HepG2 (cell line): ENCODE measurements at regions not wholly inside any gene's neighbourhood (a gene's known extent, or its start where the extent isn't known, plus 50 kb on each side); places are given as distances from the start of the nearest gene placed in this dataset.

Experiments used
- ATAC-seq: fragments of 200-7000 bp; cut with Tn5 transposase; 3 replicates; pipeline ENCODE4 v1.9.1; 2020; ENCODE audit warnings: mild to moderate bottlenecking, moderate library complexity
- BruUV-seq: library from RNA; stranded (reverse); fragments of 400-500 nt; replicated peaks from 2 replicates; lab custom pipeline; 2021; lab: Mats Ljungman, UMichigan
- CTCF ChIA-PET: fragments of 300-600 bp; formaldehyde crosslinking; extraction: SDS; loops from one replicate; lab custom pipeline; 2021; ENCODE audit warnings: low total read pairs, inconsistent platforms, low intra/inter-chr PET ratio; lab: Yijun Ruan, JAX
- POLR2A ChIA-PET: fragments of 350-600 bp; sonication (Branson Sonifier 250); formaldehyde crosslinking; loops from one replicate; lab custom pipeline; 2020; ENCODE audit warnings: antibody characterized with exemption, inconsistent platforms; lab: Yijun Ruan, JAX
- DNase-seq: peaks from one replicate; pipeline ENCODE4 v3.0.0-alpha.2; 2015; ENCODE audit warnings: low spot score
- FAIRE-seq: peaks from 3 replicates; lab custom pipeline; 2011; peaks lifted over from hg19 to GRCh38; lab: Jason Lieb, UNC
- H2AFZ ChIP-seq: one replicate; pipeline ENCODE4 v1.6.1; 2011; ENCODE audit warnings: low read length, inconsistent platforms
- H3K27ac ChIP-seq: fragments of 300-600 bp; 3 replicates; pipeline ENCODE4 v1.8.0; 2011; ENCODE audit warnings: mixed run types, mild to moderate bottlenecking, mixed read lengths, low read length, inconsistent platforms; ENCODE audit not compliant: insufficient read depth; ENCODE audit errors: extremely low read length
- H3K27me3 ChIP-seq, 2 experiments: fragments of 200-600 bp in 1 of 2; 2 replicates in 1 of 2; 3 replicates in 1 of 2; pipeline versions ENCODE4 v1.6.0 to v1.8.0; 2011; ENCODE audit warnings: low read length in 2 of 2, mild to moderate bottlenecking in 2 of 2, moderate library complexity in 2 of 2, inconsistent platforms in 1 of 2; ENCODE audit not compliant: insufficient read depth in 2 of 2, control insufficient read depth in 1 of 2
- H3K36me3 ChIP-seq, 2 experiments: fragments of 200-600 bp in 1 of 2; replicated peaks in 1 of 2; 2 replicates in 1 of 2; 3 replicates in 1 of 2; pipeline versions ENCODE4 v1.5.1 to v1.8.0; 2011; ENCODE audit warnings: low read length in 2 of 2, inconsistent platforms in 1 of 2; ENCODE audit not compliant: insufficient read depth in 2 of 2, control insufficient read depth in 1 of 2
- H3K4me1 ChIP-seq: 2 replicates; pipeline ENCODE4 v1.5.1; 2012; ENCODE audit warnings: low read length, inconsistent platforms; ENCODE audit not compliant: insufficient read depth
- H3K4me2 ChIP-seq: 2 replicates; pipeline ENCODE4 v1.6.0; 2011; ENCODE audit warnings: low read depth, low read length, inconsistent platforms
- H3K4me3 ChIP-seq, 3 experiments: fragments of 200-600 bp in 1 of 3; sonication (generic), shearing (Covaris generic) in 1 of 3; replicated peaks in 1 of 3; 2 replicates each; pipeline ENCODE4 v1.5.1; 2011 to 2016; ENCODE audit warnings: low read length in 3 of 3, inconsistent platforms in 2 of 3, low read depth in 2 of 3, mild to moderate bottlenecking in 2 of 3, control low read depth in 1 of 3, mixed read lengths in 1 of 3; ENCODE audit not compliant: insufficient read depth in 1 of 3
- H3K79me2 ChIP-seq: one replicate; pipeline ENCODE4 v1.6.1; 2011; ENCODE audit warnings: low read length, inconsistent platforms; ENCODE audit not compliant: insufficient read depth
- H3K9ac ChIP-seq: 2 replicates; pipeline ENCODE4 v1.6.0; 2011; ENCODE audit warnings: mild to moderate bottlenecking, low read depth, low read length, inconsistent platforms; ENCODE audit not compliant: insufficient read depth
- H3K9me3 ChIP-seq: 2 replicates; pipeline ENCODE4 v1.5.1; 2012; ENCODE audit warnings: mild to moderate bottlenecking, low read length
- H4K20me1 ChIP-seq: 2 replicates; pipeline ENCODE4 v1.6.0; 2011; ENCODE audit warnings: inconsistent platforms, mild to moderate bottlenecking, low read length, moderate library complexity; ENCODE audit not compliant: insufficient read depth
- SUZ12 ChIP-seq: fragments of 150-350 bp; IDR thresholded peaks from 2 replicates; pipeline ENCODE4 v1.6.1; 2014; ENCODE audit warnings: low read depth, low read length
- ZFP62 ChIP-seq: sonication (generic); formaldehyde crosslinking; IDR thresholded peaks from 2 replicates; pipeline ENCODE4 v1.4.0; 2020; ENCODE audit warnings: missing genetic modification reagents
- ZKSCAN8 ChIP-seq: IDR thresholded peaks from 2 replicates; pipeline ENCODE4 v1.6.1; 2016; ENCODE audit warnings: borderline replicate concordance, missing genetic modification reagents, missing compliant biosample characterization
- ZNF333 ChIP-seq: sonication (generic); formaldehyde crosslinking; IDR thresholded peaks from 2 replicates; pipeline ENCODE4 v1.4.0; 2020; ENCODE audit warnings: mild to moderate bottlenecking, missing genetic modification reagents, borderline replicate concordance
- ZNF431 ChIP-seq: sonication (generic); formaldehyde crosslinking; IDR thresholded peaks from 2 replicates; pipeline ENCODE4 v1.9.0; 2022; ENCODE audit warnings: missing genetic modification reagents, low read depth, mild to moderate bottlenecking, borderline replicate concordance
- ZNF484 ChIP-seq: sonication (generic); formaldehyde crosslinking; IDR thresholded peaks from 2 replicates; pipeline ENCODE4 v1.5.1; 2020; ENCODE audit warnings: mild to moderate bottlenecking, low read depth, missing genetic modification reagents, borderline replicate concordance
- ZNF660 ChIP-seq: sonication (generic); formaldehyde crosslinking; IDR thresholded peaks from 2 replicates; pipeline ENCODE4 v1.5.1; 2020; ENCODE audit warnings: mild to moderate bottlenecking, low read depth, missing genetic modification reagents, borderline replicate concordance
- ZNF720 ChIP-seq: sonication (generic); formaldehyde crosslinking; IDR thresholded peaks from 2 replicates; pipeline ENCODE4 v1.4.0; 2020; ENCODE audit warnings: missing genetic modification reagents
- ZNF749 ChIP-seq: sonication (generic); formaldehyde crosslinking; IDR thresholded peaks from 2 replicates; pipeline ENCODE4 v1.8.0; 2022; ENCODE audit warnings: mild to moderate bottlenecking, missing genetic modification reagents, moderate library complexity, borderline replicate concordance
- WGBS: methylation state at CpG from one replicate; pipeline ENCODE4 v1.1.6; 2017; ENCODE audit warnings: low lambda C conversion rate; 5-methylcytosine and 5-hydroxymethylcytosine counted together
- in situ Hi-C: cut with HindIII; loops from 2 replicates; pipeline ENCODE4 v1.10.0; 2017; ENCODE audit warnings: low pct_unique_long_range_greater_than_20kb; ENCODE audit not compliant: extremely low pct_ligation_motif_present
- intact Hi-C: fragments of 100-400 bp; cut with micrococcal nuclease; formaldehyde crosslinking; loops from one replicate; pipeline ENCODE4 v1.10.0; 2022; ENCODE audit not compliant: unreplicated experiment
- TF ChIP-seq, protein P1 (sequence below): sonication (generic); formaldehyde crosslinking; IDR thresholded peaks from 2 replicates; pipeline ENCODE4 v1.5.0; 2020; ENCODE audit warnings: missing genetic modification reagents
- TF ChIP-seq, protein P2 (sequence below): sonication (generic); formaldehyde crosslinking; IDR thresholded peaks from 2 replicates; pipeline ENCODE4 v1.5.1; 2020; ENCODE audit warnings: missing genetic modification reagents, mild to moderate bottlenecking, borderline replicate concordance
- TF ChIP-seq, protein P3 (sequence below), 2 experiments: IDR thresholded peaks; 2 replicates each; pipeline ENCODE4 v1.6.1; 2011 to 2012; ENCODE audit warnings: low read length in 2 of 2, borderline replicate concordance in 1 of 2, low read depth in 1 of 2, mild to moderate bottlenecking in 1 of 2, moderate library complexity in 1 of 2

DNA sequence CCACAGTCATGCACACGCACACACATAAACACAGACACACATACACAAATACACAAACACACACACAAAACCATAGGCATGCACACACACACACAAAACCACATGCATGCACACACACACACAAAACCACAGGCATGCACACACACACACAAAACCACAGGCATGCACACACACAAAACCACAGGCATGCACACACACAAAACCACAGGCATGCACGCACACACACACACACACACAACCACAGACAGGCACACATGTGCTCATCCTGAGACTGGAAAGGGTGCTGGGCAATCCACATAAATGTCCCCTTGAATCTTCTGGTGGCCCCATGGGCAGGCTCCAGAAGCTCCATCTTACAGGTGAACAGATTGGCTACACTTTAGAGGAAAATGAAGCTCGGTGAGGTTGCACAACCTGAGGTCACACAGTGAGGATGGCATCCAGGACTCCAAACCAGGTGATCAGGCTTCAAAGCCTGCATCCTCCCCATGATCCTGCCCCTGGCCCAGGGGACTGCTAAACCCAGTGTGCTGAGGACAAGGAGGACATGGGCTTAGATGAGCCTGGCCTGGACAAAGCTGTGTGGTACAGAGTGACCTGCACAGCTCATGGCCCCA is 144.8 kb downstream of the GADD45G start:
- Histone ChIP-seq H3K4me3 (no peak overlapping the region), H3K9me3 (no peaks in the 10 kb centered on the region), H4K20me1 (no peaks in the 10 kb centered on the region), H2AFZ (no peak overlapping the region), H3K27ac (no peak overlapping the region), H3K36me3 (no peaks in the 10 kb centered on the region), H3K4me1 (no peaks in the 10 kb centered on the region), H3K9ac (no peak overlapping the region), H3K79me2 (no peaks in the 10 kb centered on the region), H3K4me2 (no peak overlapping the region), H3K27me3 (no peaks in the 10 kb centered on the region)
- DNase-seq = no peak
- ATAC-seq = no peak; the same call in 2 of the 3 replicates
- intact Hi-C loops = no loop called here
- 72% methylated on average over 2 of the region's 3 CpGs for WGBS
- POLR2A ChIA-PET = no interaction called here
- CTCF ChIA-PET = no interaction called here
- in situ Hi-C loops = no loop called here
- no peak for FAIRE-seq
- TF ChIP-seq ZNF484 (CRISPR knock-in tag) (no peak), ZFP62 (CRISPR knock-in tag) (no peak), ZNF333 (CRISPR knock-in tag) (no peak), ZNF749 (CRISPR knock-in tag) (no peak), ZNF720 (CRISPR knock-in tag) (no peak), SUZ12 (no peak), ZKSCAN8 (no peak), ZNF431 (CRISPR knock-in tag) (no peak), ZNF660 (CRISPR knock-in tag) (no peak)
- TF ChIP-seq, protein P1, sequence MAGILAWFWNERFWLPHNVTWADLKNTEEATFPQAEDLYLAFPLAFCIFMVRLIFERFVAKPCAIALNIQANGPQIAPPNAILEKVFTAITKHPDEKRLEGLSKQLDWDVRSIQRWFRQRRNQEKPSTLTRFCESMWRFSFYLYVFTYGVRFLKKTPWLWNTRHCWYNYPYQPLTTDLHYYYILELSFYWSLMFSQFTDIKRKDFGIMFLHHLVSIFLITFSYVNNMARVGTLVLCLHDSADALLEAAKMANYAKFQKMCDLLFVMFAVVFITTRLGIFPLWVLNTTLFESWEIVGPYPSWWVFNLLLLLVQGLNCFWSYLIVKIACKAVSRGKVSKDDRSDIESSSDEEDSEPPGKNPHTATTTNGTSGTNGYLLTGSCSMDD (CRISPR knock-in tag) = no peak
- TF ChIP-seq, protein P2, sequence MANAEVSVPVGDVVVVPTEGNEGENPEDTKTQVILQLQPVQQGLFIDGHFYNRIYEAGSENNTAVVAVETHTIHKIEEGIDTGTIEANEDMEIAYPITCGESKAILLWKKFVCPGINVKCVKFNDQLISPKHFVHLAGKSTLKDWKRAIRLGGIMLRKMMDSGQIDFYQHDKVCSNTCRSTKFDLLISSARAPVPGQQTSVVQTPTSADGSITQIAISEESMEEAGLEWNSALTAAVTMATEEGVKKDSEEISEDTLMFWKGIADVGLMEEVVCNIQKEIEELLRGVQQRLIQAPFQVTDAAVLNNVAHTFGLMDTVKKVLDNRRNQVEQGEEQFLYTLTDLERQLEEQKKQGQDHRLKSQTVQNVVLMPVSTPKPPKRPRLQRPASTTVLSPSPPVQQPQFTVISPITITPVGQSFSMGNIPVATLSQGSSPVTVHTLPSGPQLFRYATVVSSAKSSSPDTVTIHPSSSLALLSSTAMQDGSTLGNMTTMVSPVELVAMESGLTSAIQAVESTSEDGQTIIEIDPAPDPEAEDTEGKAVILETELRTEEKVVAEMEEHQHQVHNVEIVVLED (CRISPR knock-in tag) = no peak
- TF ChIP-seq, protein P3, sequence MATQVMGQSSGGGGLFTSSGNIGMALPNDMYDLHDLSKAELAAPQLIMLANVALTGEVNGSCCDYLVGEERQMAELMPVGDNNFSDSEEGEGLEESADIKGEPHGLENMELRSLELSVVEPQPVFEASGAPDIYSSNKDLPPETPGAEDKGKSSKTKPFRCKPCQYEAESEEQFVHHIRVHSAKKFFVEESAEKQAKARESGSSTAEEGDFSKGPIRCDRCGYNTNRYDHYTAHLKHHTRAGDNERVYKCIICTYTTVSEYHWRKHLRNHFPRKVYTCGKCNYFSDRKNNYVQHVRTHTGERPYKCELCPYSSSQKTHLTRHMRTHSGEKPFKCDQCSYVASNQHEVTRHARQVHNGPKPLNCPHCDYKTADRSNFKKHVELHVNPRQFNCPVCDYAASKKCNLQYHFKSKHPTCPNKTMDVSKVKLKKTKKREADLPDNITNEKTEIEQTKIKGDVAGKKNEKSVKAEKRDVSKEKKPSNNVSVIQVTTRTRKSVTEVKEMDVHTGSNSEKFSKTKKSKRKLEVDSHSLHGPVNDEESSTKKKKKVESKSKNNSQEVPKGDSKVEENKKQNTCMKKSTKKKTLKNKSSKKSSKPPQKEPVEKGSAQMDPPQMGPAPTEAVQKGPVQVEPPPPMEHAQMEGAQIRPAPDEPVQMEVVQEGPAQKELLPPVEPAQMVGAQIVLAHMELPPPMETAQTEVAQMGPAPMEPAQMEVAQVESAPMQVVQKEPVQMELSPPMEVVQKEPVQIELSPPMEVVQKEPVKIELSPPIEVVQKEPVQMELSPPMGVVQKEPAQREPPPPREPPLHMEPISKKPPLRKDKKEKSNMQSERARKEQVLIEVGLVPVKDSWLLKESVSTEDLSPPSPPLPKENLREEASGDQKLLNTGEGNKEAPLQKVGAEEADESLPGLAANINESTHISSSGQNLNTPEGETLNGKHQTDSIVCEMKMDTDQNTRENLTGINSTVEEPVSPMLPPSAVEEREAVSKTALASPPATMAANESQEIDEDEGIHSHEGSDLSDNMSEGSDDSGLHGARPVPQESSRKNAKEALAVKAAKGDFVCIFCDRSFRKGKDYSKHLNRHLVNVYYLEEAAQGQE (IDR thresholded peaks at IDR 0.05; ENCODE audit: borderline replicate concordance in 1 of 2, low read depth in 1 of 2, low read length in 2 of 2) = no peak
- no TSS peak for BruUV-seq
